AG04449 (cell line): ENCODE measurements at regions not wholly inside any gene's neighbourhood (a gene's known extent, or its start where the extent isn't known, plus 50 kb on each side); places are given as distances from the start of the nearest gene placed in this dataset.
A peak's percentile ranks its signal among the peaks of the same experiment; 100 is the strongest.

ENCODE experiments used
- CTCF ChIA-PET: fragments of 350-600 bp; formaldehyde crosslinking; extraction: SDS; loops from one replicate; lab custom pipeline; 2021; ENCODE audit warnings: antibody characterized with exemption; lab: Yijun Ruan, JAX
- POLR2A ChIA-PET: fragments of 400-600, 350-600 bp; formaldehyde crosslinking; extraction: SDS; loops from one replicate; lab custom pipeline; 2020; ENCODE audit warnings: antibody characterized with exemption, inconsistent platforms; lab: Yijun Ruan, JAX
- DNase-seq: peaks from one replicate; pipeline ENCODE4 v3.0.0-alpha.2; 2010; ENCODE audit warnings: low read depth, low spot score
- H3K4me3 ChIP-seq: 2 replicates; pipeline ENCODE4 v1.5.1; 2011; ENCODE audit warnings: low read depth, mild to moderate bottlenecking, control low read depth, low read length
- TF ChIP-seq, protein P1 (sequence below): IDR thresholded peaks from one replicate; pipeline ENCODE4 v1.5.1; 2011; ENCODE audit warnings: mild to moderate bottlenecking, moderate library complexity, low read length, control low read depth, inconsistent platforms; ENCODE audit not compliant: insufficient read depth; ENCODE audit errors: missing control alignments

DNA sequence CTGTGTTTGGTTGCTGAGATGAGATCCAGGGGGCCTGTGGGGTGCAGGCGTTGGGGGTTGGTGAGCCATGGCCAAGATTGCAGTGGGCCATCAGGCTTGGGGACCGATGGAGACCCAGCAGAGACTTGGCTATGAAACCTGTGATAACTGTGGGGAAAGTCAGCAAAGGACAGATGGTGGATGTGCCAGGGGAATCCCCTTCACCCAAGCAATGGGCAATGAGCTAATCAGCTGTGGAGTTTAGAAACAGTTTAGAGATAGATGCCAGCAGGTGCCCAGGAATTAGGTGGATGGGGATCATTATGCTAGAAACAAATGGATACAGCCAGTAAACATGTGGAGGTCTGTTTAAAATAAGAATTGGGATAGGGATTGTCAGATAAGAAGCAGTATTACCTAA lies 151.4 kb upstream of the FERD3L start:
- TF ChIP-seq, protein P1, sequence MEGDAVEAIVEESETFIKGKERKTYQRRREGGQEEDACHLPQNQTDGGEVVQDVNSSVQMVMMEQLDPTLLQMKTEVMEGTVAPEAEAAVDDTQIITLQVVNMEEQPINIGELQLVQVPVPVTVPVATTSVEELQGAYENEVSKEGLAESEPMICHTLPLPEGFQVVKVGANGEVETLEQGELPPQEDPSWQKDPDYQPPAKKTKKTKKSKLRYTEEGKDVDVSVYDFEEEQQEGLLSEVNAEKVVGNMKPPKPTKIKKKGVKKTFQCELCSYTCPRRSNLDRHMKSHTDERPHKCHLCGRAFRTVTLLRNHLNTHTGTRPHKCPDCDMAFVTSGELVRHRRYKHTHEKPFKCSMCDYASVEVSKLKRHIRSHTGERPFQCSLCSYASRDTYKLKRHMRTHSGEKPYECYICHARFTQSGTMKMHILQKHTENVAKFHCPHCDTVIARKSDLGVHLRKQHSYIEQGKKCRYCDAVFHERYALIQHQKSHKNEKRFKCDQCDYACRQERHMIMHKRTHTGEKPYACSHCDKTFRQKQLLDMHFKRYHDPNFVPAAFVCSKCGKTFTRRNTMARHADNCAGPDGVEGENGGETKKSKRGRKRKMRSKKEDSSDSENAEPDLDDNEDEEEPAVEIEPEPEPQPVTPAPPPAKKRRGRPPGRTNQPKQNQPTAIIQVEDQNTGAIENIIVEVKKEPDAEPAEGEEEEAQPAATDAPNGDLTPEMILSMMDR, result no peak
- POLR2A ChIA-PET, result no interaction called here
- H3K4me3 ChIP-seq, result no peak overlapping the region
- CTCF ChIA-PET, result no interaction called here
- DNase-seq, result no peak

DNA sequence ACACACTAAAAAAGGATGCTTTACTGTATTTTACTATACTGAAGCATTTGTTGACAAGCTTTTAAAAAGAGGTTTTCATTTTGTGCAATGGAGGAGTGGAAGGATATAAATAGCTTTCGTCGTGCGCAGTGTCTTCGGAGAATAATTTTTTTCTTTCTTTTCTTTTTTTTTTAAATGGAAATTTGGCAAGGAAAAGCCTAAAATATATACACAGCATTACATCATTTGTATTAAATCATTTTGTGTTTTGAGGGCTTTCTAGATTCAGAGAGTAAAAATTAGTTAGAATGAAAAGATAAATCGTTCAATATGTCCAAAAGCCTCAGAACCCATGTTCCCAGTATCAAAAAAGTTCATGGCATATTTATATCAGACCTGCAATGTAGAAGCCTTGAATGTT lies 150.2 kb upstream of the FERD3L start:
- TF ChIP-seq, protein P1, result no peak
- CTCF ChIA-PET, result no interaction called here
- POLR2A ChIA-PET, result no interaction called here

DNA sequence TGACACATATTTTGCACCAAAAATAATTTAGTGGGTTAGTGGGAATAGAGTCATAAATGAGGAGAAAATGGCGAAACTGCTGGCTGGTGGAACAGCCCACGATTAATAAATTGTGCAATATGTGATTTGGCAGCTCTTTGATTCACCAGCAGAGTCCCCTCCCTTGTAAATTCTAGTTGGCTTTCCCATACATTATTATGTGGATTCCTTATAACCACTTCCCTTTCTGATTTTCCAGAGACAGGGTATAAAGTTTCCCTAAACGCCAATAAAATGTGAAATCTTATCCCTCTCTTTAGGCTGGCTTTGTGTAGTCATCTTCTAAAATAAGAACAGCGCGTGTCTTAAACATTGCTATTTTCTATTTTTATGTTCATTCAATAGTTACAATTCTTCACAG lies 149.4 kb upstream of the FERD3L start:
- CTCF ChIA-PET, result no interaction called here
- peak; percentile 64 for DNase-seq
- POLR2A ChIA-PET, result no interaction called here
- no peak overlapping the region for H3K4me3 ChIP-seq
- TF ChIP-seq, protein P1, result no peak

More for the DNA sequence above, 150.2 kb upstream of the FERD3L start:
- H3K4me3 ChIP-seq, result no peak overlapping the region
- DNase-seq, result no peak

DNA sequence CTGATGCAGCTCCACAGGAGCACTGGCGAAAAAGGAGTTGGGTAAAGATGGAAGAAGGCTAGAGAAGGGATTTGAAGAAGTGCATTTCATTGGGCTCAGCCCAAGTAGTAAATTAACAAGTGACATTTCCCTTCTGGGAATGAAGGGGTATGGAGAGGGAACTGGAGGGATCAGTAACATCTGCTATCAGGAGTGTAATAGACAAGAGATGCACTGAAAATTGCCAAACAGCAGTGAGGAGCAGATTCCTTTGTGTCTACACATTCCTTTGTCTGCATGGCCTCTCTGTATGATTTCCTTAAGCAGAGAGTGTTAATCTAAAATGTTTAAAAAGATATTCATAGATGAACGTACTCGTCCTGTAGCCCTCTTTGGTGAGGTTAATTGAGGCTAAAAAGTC lies 148.2 kb upstream of the FERD3L start:
- TF ChIP-seq, protein P1, result no peak
- ChIA-PET POLR2A (no interaction called here), CTCF (no interaction called here)
- no peak overlapping the region for H3K4me3 ChIP-seq
- no peak for DNase-seq

DNA sequence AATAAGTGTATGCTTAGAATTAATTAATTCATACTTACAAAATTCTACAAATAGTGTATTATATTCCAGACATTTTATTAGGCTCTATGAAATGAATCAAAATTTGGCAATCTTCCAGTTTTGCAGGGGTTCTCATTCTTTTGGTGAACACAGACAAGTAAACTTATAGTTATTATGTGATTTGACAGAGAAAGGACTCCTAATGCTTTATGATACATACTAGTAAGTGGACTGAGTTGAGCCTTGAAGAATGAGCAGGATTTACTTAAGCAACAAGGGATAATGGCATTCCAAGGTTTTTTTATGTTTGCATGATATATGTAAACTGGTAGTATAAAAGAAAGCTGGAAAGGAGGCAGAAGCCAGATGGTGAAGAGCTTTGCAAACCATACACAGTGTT lies 145.7 kb upstream of the FERD3L start:
- no peak overlapping the region for H3K4me3 ChIP-seq
- POLR2A ChIA-PET, result no interaction called here
- CTCF ChIA-PET, result no interaction called here
- TF ChIP-seq, protein P1, result no peak
- no peak for DNase-seq

DNA sequence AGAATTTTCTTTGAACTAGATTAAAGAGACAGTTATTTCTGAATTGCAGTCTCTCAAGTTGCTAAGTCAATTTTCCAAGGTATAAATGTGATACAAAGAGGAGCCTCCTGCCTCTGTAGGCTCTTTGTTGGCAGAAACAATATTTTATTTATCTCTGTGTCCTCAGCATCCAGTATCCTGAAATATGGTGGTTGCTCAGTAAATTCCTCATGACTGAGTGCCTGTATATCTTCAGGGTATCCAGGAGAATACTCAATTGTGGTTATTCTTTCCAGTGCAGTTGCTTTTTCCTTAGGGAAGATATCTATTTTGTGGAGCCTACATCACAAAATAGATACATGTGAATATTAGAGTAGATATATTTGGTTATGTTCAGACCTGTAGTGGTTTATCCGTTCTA lies 144.8 kb upstream of the FERD3L start:
- CTCF ChIA-PET, result no interaction called here
- no peak overlapping the region for H3K4me3 ChIP-seq
- no peak for DNase-seq
- TF ChIP-seq, protein P1, result no peak
- POLR2A ChIA-PET, result no interaction called here
